Mesodermal cell (in vitro differentiated cells): ENCODE measurements at regions not wholly inside any gene's neighbourhood (a gene's known extent, or its start where the extent isn't known, plus 50 kb on each side); places are given as distances from the start of the nearest gene placed in this dataset.

Experiments used
- H3K27ac ChIP-seq: 2 replicates; pipeline ENCODE4 v1.7.0; 2013; ENCODE audit warnings: mild to moderate bottlenecking, low read depth, low read length, moderate library complexity; ENCODE audit not compliant: severe bottlenecking
- H3K36me3 ChIP-seq: 2 replicates; pipeline ENCODE4 v1.7.1; 2013; ENCODE audit warnings: mild to moderate bottlenecking, low read length, moderate library complexity; ENCODE audit not compliant: control insufficient read depth, insufficient read depth
- H3K4me1 ChIP-seq: one replicate; pipeline ENCODE4 v1.7.1; 2013; ENCODE audit warnings: mild to moderate bottlenecking, low read length; ENCODE audit not compliant: insufficient read depth, control insufficient read depth, poor library complexity, severe bottlenecking
- H3K4me3 ChIP-seq: 2 replicates; pipeline ENCODE4 v1.7.0; 2013; ENCODE audit warnings: low read length, control low read depth, mild to moderate bottlenecking; ENCODE audit not compliant: insufficient read depth, poor library complexity, severe bottlenecking; ENCODE audit errors: extremely low read depth
- H3K9me3 ChIP-seq: 2 replicates; pipeline ENCODE4 v1.7.1; 2013; ENCODE audit warnings: mild to moderate bottlenecking, low read length, moderate library complexity; ENCODE audit not compliant: control insufficient read depth
- WGBS, 2 experiments: methylation state at CpG; one replicate each; pipeline ENCODE4 v1.1.5; 2013; ENCODE audit warnings: missing lambda C conversion rate in 2 of 2; ENCODE audit not compliant: insufficient coverage in 2 of 2; 5-methylcytosine and 5-hydroxymethylcytosine counted together

DNA sequence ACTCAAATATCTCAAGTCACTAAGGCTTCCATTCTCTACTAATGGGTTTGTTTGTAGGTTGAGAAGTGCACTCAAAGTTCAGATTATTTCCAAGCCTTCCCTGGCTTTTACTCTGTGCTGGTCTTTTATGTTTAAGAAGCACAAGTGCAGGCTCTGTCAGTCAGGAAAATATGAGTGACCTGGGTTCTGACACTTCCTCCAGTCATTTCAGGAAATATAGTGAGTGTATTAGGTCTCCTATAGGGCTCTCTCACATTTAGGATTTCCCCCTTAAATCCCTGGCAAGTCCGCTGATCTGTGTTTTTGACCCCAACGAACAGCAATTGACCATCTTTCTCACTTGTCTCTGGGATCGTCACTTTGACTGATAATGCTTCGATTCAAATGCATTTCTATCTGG lies 210.2 kb downstream of the ARPP21 start:
- 92 to 94% methylated on average over 2 to 4 of the region's 4 CpGs for WGBS, 2 experiments

DNA sequence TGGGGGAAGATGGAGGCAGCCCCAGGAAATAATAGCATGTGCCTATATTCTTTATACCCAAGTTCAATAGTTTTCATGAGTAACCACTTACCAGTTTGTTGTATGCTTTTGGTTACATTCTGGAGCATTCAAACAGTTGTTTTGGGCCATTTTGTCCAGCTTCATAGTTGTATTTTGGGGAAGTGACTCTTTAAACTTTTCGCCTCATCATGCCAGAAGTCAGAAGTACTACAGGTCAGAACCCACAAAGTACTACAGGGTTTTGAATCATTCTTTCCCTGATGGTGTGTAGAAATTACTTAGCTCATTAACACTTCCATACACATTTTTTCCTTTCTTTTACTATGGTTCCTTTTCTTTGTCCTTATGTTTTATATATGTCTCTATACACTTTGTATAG lies 210.6 kb downstream of the ARPP21 start:
- H3K36me3 ChIP-seq, result no peaks in the 10 kb centered on the region
- H3K4me3 ChIP-seq, result no peak overlapping the region
- H3K4me1 ChIP-seq, result no peaks in the 10 kb centered on the region
- no peak overlapping the region for H3K27ac ChIP-seq
- no CpG with 5 or more reads among the region's 1 CpG for WGBS, 2 experiments
- H3K9me3 ChIP-seq, result no peaks in the 10 kb centered on the region

More for the DNA sequence above, 210.2 kb downstream of the ARPP21 start:
- no peaks in the 10 kb centered on the region for H3K4me1 ChIP-seq
- H3K36me3 ChIP-seq, result no peaks in the 10 kb centered on the region
- no peak overlapping the region for H3K27ac ChIP-seq
- H3K9me3 ChIP-seq, result no peaks in the 10 kb centered on the region
- H3K4me3 ChIP-seq, result no peak overlapping the region

DNA sequence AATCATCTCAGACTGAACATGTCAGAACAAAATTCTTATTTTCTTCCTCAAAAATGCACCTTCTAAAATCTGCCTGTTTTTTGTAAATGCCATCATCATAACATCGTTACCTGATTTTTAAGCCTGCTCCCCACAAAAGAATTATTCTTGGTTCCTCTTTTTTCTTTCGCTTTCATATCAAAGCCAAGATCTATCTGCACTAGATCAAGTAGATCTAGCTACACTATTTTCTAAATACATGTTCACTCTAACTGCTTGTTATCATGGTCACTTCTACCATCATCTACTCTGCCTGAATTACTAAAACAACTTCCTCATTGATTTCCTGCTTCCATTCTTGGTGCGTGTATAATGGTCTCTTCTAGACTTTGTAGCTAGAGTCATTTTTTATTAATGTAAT lies 217.7 kb downstream of the ARPP21 start:
- 89 to 95% methylated on average over 2 of the region's 3 CpGs for WGBS, 2 experiments

DNA sequence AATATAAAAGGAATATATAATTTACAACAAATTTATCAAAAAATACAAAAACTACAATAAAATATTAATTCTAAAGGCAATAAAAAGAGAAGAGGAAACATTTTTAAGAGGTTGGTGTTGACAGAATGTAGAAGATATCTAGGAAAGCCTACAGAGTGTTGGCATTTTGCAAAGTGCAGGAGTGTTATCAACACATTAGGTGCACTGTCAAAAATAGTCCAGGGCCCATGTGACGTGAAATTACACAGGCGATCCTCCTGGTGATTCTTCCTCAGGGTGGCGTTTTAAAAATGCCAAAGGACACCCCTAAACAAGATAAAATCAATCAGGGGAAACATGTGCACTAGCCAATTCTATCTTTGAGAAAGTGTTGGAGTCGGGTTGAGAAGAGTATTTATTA lies 222.7 kb downstream of the ARPP21 start:
- H3K4me3 ChIP-seq, result no peak overlapping the region
- no peaks in the 10 kb centered on the region for H3K9me3 ChIP-seq
- no peak overlapping the region for H3K27ac ChIP-seq
- 86 to 93% methylated on average over 1 to 3 of the region's 4 CpGs for WGBS, 2 experiments
- H3K36me3 ChIP-seq, result no peaks in the 10 kb centered on the region
- H3K4me1 ChIP-seq, result no peaks in the 10 kb centered on the region

More for the DNA sequence above, 217.7 kb downstream of the ARPP21 start:
- no peak overlapping the region for H3K4me3 ChIP-seq
- no peak overlapping the region for H3K27ac ChIP-seq
- no peaks in the 10 kb centered on the region for H3K4me1 ChIP-seq
- no peaks in the 10 kb centered on the region for H3K9me3 ChIP-seq
- no peaks in the 10 kb centered on the region for H3K36me3 ChIP-seq

- no peaks in the 10 kb centered on the region for H3K4me1 ChIP-seq
- H3K36me3 ChIP-seq, result no peaks in the 10 kb centered on the region
- no peak overlapping the region for H3K27ac ChIP-seq
- WGBS, 2 experiments, result 81 to 83% methylated on average over 1 to 2 of the region's 2 CpGs
- no peak overlapping the region for H3K4me3 ChIP-seq
- H3K9me3 ChIP-seq, result no peaks in the 10 kb centered on the region
Measured at GRCh38 chr3:35864871-35865270, 225.5 kb downstream of the ARPP21 start.

GRCh38 chr3:35867791-35868190 lies 228.5 kb downstream of the ARPP21 start:
- no peak overlapping the region for H3K27ac ChIP-seq
- no peaks in the 10 kb centered on the region for H3K36me3 ChIP-seq
- H3K4me1 ChIP-seq, result no peaks in the 10 kb centered on the region
- H3K9me3 ChIP-seq, result no peaks in the 10 kb centered on the region
- H3K4me3 ChIP-seq, result no peak overlapping the region

- Histone ChIP-seq H3K36me3 (no peaks in the 10 kb centered on the region), H3K4me1 (no peaks in the 10 kb centered on the region), H3K27ac (no peak overlapping the region), H3K9me3 (no peaks in the 10 kb centered on the region), H3K4me3 (no peak overlapping the region)
- 60 to 85% methylated on average over 2 to 4 of the region's 4 CpGs for WGBS, 2 experiments
Measured at GRCh38 chr3:35871009-35871408, 231.7 kb downstream of the ARPP21 start.

GRCh38 chr3:35883929-35884328 lies 244.6 kb downstream of the ARPP21 start:
- WGBS, 2 experiments, result no CpG with 5 or more reads among the region's 1 CpG
- Histone ChIP-seq H3K36me3 (no peaks in the 10 kb centered on the region), H3K4me1 (no peaks in the 10 kb centered on the region), H3K4me3 (no peak overlapping the region), H3K27ac (no peak overlapping the region), H3K9me3 (no peaks in the 10 kb centered on the region)

DNA sequence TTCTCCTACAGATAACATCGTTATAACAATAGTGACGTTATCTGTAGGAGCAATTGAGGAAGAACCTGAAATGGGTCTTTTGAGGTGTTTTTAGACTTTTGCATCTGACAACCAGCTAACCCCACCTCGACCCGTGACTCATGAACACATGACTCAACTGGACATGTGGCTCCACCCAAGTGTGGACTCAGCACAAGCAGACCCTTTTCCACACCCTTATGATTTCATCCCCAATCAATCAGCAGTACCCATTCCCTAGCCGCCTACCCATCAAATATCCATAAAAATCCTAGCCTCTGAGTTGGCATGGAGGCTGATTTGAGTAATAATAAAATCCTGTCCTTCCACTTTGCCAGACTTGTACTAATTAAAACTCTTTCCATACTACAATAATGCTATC lies 255.4 kb downstream of the ARPP21 start:
- Histone ChIP-seq H3K4me1 (no peaks in the 10 kb centered on the region), H3K27ac (no peak overlapping the region), H3K4me3 (no peak overlapping the region), H3K9me3 (no peaks in the 10 kb centered on the region), H3K36me3 (no peaks in the 10 kb centered on the region)
- 79 to 89% methylated on average over 2 of the region's 5 CpGs for WGBS, 2 experiments

DNA sequence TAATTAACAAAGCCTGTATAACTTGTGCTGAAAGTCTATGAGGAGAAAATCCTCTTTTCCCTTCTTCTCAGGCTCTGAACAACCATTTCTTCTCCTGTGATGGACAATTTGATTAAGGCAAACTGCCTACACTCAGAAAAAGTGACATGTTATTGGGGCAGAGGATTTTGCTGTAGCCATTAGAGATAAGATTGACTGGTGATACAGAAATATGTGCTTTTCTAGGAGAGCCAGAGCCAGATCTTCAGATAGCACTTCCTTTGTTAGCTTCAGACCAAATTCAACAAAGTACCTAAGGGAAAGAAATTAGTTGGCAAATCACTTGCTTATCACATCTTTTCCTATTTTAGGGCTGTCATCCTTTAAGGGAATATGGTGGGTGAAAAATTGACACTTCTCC lies 259.9 kb downstream of the ARPP21 start:
- Histone ChIP-seq H3K4me3 (no peak overlapping the region), H3K27ac (no peak overlapping the region), H3K9me3 (no peaks in the 10 kb centered on the region), H3K4me1 (no peaks in the 10 kb centered on the region), H3K36me3 (no peaks in the 10 kb centered on the region)

GRCh38 chr3:35900079-35900478 lies 260.8 kb downstream of the ARPP21 start:
- H3K4me3 ChIP-seq, result no peak overlapping the region
- 67 to 71% methylated on average over 1 of the region's 3 CpGs for WGBS, 2 experiments
- H3K36me3 ChIP-seq, result no peaks in the 10 kb centered on the region
- no peak overlapping the region for H3K27ac ChIP-seq
- no peaks in the 10 kb centered on the region for H3K9me3 ChIP-seq
- no peaks in the 10 kb centered on the region for H3K4me1 ChIP-seq
